Stimulated activated CD4-positive, alpha-beta T cell treated with anti-CD3 and anti-CD28 coated beads, Interleukin-4, amount 100 ng/mL, for 48 hours (primary cell): ENCODE measurements at regions not wholly inside any gene's neighbourhood (a gene's known extent, or its start where the extent isn't known, plus 50 kb on each side); places are given as distances from the start of the nearest gene placed in this dataset.
"Not testable (repeated sequence)": the region's sequence is repeated elsewhere in the genome, so short reads cannot be mapped to it uniquely, and the experiment has no call there.

Source experiments
- DNase-seq, 2 donors: peaks; one replicate each; pipeline ENCODE4 v3.0.0-alpha.2; 2020; ENCODE audit warnings: low read depth in 2 of 2

DNA sequence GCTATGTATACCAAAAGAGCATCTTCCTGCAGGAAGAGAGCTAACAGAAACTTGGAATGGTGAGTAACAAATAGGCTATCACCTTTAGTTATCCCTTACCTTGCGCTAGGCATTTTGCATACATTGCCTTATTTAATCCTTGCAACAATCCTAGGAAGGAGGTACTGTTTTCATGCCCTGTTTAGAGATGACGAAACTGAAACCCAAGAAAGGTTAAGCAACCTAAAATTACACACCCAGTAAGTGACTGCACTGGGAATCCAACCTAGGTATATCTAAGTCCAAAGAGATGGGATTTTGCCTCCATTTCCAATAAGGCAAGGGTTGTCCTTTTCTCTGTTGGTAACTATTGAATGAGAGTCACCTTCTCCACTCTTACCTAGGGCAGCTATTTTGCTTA, 144.5 kb downstream of the TM2D1 start:
- DNase-seq = no peak

DNA sequence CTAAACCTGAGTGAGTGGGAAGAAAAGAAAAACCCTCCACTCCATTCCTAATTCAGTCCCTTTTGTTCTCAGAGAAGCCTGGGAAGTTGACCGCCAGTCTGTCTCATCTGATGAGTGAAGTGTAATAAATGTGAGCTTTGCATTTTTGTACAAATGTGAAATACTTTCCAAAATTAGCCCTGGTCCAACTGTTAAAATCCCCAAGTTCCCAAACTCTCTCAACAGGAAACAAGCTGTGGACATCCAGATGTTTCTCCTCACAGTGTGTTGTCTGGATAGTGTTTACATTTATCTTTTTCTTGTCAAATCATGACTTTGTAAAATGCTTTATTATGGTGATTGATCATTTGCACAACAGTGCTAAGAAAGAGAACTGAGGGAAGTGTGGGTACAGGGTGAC, 145.1 kb downstream of the TM2D1 start:
- no peak for DNase-seq

DNA sequence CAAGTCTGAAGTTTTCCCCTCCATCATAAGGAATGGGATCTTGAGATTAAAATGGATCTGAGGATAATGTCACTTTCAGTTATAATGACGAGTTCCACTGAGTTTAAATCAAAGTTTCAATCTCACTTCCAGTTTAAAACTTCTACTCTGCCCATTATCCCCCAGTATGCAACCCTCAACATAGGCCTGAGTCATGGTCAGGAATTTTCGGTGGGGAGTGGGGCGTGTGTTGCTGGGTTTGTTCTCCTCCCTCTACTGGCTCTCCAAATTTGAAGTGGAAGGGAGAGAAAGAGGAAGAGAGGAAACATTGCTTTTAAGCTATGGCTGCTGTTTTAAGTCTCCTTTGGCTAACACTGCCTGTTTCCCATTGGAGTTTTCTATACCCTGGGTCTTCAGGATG, 152.9 kb downstream of the TM2D1 start:
- no peak for DNase-seq

DNA sequence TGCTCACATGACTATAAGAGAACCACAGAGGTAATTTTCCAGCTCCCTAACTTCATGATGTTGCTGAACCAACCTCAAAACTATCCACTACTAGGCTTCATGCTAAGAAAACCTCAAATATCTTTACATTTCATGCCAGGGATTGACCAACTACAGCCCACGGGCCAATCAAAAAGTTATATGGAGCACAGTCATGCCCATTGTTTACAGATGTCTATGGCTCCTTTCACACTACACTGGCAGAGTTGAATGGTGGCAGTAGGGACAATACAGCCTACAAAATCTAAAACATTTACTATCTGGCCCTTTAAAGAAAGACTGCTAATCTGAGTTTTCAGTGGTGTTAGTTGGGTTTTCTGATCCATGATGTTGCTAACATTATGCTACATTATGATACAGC, 154.8 kb downstream of the TM2D1 start:
- DNase-seq = no peak

DNA sequence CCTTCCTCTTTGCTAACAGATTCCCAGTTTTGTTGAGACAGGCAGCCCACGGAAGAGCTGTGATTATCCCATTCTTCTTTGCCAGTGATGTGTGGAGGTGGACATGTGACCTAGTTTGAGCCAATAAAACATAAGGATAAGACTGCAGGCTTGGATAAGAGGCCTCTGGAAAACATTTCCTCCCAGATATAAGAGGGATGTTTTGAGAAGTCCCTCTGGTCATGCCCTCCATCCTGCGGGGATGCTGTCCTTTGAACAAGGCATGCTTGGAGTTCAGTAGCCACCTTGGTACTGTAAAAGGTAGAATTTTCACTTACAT, 155.7 kb downstream of the TM2D1 start:
- DNase-seq = no peak

DNA sequence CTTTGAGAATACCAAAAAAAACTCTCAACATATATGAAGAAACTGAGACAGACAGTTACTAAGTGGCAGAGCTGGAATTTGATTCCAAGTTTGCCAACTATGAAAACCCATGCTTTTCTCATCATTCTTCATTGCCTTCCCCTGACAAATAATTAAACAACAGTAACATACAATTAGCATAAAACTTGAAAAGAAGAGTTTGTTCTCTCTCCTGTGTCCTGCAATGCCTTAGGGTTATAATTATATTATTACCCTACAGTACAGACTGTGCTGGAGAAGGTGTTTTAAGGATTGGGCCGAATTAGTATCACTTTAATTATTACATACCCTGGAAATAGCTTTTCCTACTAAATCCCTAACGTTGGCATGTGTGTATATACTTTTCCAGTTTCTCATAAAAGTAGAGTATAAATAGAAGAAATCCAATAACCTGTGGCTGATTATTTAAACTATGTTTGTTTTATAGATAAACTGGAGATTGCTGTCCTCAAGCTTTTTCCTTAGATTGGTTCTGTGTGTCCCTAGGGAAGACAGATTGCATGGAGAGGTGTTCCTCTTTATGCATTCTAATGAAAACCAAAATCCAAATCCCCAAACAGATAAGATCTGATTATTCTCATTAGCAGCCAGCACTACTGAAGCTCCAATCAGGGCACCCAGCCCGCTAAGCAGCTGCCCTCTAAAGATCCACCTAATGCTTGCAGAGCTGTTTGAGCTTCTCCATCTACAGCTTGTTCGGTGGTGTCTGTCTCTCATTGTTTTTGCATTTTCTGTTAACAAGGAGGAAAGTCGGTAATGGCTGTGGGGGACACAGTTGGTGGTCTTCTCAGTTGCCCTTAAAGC, 156.3 kb downstream of the TM2D1 start:
- no peak for DNase-seq

DNA sequence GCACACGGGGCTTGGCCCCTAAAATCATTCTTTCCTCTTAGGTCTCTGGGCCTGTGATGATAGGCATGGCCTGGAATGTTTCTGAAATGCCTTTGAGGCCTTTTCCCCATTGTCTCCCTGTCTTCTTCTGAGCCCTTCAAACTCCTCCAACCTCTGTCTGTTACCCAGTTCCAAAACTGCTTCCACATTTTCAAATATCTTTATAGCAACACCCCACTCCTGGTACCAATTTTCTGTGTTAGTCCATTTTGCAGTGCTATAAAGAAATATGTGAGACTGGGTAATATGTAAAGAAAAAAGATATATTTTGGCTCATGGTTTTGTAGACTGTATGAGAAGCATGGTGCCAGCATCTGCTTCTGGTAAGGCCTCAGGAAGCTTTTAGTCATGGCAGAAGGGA, 158.8 kb downstream of the TM2D1 start:
- DNase-seq = no peak

DNA sequence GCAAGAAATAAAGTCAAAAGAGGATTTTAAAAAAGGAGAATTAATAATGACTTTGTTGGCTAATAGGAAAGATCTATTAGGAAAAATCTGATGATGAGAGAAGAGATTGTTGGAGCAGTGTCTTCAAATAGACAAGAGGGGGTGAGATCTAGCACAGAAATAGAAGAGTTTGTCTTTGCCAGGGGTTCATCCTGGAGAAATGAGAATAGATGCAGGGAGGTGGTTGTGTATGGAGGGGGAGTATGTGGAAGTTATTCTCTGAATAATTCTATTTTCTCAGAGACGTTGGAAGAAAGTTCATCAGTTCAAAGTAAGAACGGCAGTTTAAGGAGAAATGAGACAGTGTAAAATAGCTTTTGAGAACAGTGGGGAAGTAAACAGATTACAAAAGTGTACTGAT, 161.3 kb downstream of the TM2D1 start:
- no peak for DNase-seq

DNA sequence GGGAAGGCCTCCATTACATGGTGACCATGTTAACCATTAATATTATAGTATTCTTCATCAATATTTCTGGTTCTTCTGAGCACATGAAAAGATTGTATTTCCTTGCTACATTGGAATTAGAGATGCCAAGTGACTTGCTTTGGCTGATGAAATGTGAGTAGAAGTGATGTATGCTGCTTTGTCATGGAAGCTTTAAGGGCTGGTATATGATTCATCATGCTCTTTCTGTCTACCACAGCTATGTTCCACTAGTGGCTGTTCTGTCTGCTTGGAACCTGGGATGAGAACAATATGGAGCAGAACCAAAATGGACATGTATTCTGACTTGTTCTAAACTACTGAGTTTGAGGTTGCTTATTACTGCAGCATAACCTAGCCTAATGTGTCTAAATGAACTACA, 163.3 kb downstream of the TM2D1 start:
- no peak for DNase-seq

DNA sequence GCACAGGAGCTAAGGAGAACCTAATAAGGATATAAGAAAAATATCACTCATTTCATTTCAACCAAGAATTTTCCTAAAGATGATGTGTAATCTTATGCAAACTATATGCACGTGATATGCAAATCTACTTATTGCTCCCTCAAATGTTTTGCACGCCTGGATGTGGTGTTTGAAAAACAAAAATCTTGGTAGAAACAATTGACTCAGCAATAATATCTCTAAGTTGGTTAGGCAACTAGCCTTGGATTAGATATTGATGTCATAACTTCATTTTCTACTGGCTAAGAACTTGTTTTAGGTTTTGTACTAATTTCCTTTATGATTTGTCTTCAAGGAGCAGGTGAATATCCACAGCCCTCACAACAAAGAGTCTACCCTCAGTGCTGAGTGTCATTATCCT, 164.6 kb downstream of the TM2D1 start:
- DNase-seq = no peak

DNA sequence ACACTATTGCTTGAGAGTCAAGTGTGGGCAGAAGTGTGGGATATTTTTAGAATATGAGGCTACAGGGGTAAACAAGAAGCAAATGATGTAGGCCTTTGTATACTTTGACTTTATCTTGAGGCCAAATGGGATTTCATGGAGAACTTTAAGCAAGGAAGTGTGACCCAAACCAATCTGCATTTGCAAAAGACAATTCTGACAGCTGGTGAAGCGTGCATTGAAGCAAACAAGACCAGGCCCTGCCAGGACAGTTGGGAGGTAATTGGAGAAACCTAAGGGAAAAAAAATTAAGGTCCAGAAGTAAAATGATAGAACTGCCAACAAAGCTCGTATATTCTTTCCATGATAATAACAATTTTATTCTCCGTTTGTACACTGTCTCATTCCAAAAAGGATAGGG, 168.3 kb downstream of the TM2D1 start:
- no peak for DNase-seq

DNA sequence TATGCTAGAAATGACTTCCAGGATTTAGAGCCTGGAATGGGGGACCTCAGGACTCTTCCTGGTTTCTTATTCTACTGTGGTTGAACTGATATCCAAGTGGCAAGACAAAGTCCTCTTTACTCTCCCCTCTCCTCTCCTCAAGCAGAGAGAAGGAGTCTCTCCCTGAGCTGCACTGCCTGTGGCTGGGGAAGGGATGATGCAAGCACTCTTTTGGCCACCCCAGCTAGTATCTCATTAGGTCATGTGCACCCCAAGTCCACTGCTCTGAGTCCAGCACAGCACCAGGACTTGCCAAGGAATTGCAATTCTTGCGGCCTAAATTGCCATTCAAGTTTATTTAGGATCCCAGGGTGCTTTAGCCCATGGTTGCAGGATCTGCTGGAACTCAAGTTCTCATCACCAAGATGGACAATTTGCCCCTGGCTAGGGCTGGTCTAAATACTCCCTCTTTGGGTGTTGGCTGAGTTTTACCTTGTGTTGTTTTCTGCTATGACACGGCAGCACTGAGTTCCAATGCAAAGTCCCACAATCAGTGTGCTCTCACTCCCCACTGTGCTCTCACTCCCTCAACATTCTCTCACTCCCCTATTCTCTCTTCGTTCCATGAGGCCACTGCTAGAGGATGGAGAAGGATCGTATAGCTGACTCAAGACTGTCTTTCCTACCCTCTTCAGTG, 172.2 kb downstream of the TM2D1 start:
- DNase-seq = no peak

DNA sequence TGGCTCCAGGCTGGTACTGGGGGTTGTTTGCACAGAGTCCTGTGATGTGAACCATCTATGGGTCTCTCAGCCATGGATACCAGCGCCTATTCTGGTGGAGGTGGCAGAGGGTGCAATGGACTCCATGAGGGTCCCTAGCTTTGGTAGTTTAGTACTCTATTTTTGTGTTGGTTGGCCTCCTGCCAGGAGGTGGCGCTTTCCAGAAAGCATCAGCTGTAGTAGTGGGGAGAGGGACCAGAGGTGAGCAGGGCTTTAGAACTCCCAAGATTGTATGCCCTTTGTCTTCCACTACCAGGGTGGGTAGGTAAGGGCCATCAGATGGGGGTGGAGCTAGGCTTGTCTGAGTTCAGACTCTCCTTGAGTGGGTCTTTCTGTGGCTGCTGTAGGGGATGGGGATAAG, 177.6 kb downstream of the TM2D1 start:
- DNase-seq = peak in 1 of 2 donors; percentile 2

DNA sequence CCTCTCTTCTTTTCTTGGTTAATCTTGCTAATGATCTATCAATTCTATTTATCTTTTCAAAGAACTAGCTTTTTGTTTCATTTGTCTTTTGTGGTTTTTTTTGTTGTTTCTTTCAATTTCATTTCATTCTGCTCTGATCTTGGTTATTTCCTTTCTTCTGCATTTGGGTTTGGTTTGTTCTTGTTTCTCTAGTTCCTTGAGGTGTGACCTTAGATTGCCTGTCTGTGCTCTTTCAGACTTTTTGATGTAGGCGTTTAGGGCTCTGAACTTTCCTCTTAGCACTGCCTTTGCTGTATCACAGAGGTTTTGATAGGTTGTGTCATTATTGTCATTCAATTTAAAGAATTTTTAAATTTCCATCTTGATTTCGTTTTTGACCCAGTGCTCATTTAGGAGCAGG, 180.1 kb downstream of the TM2D1 start:
- not testable (repeated sequence) for DNase-seq

DNA sequence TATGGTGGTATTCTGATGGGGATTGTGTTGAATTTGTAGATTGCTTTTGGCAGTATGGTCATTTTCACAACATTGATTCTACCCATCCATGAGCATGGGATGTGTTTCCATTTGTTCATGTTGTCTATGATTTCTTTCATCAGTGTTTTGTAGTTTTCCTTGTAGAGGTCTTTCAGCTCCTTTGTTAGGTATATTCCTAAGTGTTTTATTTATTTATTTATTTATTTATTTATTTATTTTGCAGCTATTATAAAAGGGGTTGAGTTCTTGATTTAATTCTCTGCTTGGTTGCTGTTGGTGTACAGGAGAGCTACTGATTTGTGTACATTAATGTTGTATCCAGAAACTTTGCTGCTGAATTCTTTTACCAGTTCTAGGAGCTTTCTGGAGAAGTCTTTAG, 181.4 kb downstream of the TM2D1 start:
- not testable (repeated sequence) for DNase-seq

DNA sequence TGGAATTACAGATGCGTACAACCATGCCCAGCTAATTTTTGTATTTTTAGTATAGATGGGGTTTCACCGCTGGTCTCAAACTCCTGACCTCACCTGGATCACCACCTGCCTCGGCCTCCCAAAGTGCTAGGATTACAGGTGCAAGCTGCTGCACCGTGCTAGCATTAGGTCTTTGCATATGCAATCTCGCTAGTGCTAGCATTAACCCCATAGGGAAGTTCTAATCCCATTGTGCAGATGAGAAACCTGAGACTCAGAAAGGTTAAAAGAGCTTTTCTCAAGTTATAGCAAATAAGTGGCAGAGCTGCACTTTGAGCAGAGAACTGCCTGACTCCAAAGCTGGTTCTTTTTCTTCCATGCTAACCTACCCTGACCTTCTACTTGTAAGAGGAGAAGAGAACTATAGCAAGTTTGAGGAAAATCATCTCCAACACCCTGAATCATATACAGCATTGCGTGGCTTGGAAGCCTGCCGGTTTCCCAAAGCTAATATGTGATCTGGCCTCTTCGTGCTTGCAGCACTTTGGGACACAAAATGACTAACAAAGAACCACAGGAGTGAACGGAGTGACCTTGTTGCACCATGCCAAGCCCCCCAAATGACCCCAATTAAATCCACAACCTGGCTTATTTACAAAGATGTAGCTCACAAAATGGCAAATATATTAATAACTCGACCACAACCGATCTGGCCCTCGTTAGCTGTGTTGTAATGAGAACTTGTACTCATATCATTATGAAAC, 185.1 kb downstream of the TM2D1 start:
- DNase-seq = no peak

DNA sequence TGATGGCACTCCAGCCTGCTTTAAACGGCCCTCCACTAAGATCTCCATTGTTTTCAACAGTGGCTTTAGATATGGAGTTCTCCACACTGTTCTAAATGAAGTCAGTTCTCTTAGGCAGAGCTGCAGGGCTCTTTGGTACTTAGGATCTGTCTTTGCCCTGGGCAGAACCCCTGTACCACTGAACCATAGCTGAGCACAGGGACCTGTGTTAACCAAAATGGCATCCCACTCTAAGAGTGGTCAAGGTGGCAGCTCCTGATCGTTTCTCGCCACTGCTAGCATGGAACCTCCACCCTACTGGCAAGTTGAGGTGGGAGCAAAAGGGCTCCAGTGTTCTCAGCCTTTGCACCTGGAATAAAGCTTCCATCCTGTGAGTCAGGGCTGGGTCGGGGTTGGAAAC, 186.7 kb downstream of the TM2D1 start:
- no peak for DNase-seq

DNA sequence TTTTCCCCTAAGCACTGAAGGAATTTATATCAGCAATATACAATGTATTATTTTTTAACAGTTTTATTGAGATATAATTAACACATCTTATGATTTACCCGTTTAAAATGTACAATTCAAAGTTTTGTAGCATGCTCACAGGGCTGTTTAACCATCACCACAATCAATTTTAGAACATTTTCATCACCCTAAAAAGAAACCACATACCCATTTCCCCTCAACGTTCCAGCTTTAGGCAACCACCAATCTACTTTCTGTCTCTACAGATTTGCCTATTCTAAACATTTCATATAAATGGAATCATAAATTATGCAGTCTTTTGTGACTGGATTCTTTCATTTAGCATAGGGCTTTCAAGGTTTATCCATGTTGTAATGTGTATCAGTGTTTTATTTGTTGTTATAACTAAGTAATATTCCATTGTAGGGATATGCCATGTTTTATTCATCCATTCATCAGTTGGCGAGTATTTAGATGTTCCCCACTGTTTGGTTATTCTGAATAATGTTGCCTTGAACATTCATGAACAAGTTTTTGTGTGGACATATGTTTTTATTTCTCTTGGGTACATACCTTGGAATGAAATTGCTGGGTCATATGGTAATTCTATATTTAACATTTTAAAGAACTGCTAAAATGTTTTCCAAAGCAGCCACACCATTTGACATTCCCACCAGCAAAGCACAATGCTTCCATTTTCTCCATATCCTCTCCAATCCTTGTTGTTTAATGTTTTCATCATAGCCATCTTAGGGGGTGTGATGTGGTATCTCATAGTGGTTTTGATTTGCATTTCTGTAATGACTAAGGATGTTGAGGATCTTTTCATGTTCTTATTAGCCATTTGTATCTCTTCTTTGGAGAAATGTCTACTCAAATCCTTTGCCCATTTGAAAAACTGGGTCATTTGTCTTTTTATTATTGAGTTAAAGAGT, 188.5 kb downstream of the TM2D1 start:
- no peak for DNase-seq

DNA sequence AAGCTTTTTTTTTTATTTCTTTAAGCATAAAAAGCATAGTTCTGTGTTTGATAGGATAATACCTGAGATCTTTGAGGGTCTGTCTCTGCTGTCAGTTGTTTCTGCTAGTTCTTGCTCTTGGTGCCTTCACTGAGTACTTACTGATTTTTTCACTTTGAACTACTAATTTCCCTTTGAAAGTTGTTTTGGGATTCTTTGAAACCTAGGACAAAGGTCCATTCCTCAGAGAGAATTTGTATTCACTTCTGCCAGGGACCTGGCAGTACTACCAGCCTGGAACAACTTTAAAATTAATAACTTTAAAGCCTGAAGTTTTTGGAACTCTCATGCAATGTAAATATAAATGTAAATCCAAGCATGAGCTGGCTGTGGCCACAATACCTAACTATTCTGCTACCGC, 190.1 kb downstream of the TM2D1 start:
- no peak for DNase-seq

DNA sequence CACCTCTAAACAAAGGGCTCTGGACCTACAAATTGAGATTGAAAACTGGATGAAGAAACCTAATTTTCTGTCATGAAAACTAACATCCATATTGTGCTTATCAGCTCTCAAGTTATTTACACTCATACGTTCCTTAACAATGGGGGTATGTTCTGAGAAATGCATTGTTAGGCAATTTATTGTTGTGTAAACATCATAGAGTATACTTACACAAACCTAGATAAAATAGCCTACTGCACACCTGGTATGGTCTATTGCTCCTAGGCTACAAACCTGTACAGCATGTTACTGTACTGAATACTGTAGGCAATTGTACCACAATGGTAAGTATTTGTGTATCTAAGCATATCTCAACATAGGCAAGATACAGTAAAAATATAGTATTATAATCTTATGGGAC, 191.4 kb downstream of the TM2D1 start:
- DNase-seq = no peak

DNA sequence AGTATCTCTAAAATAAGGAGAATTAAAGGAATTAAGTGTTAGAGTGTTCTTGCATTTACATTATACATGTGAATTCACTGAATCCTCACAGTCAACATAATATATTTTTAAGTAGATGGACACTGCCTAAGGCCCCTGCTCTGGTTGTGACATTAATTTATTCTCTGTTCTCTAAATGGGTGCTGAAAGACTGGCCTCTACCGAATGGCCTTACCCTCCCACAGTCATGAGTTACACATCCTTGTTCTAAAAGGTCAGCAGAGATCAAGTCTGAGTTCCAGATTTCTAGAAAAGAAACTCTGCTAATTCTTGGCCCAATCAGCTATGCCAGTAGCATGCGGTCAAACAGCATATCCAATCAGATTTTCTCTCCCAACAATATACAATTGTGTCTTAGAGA, 193.2 kb downstream of the TM2D1 start:
- no peak for DNase-seq
